Prostate gland (tissue), 2 donors: ENCODE measurements at regions not wholly inside any gene's neighbourhood (a gene's known extent, or its start where the extent isn't known, plus 50 kb on each side); places are given as distances from the start of the nearest gene placed in this dataset.

Experiments used
- POLR2A ChIP-seq: fragments of 450-650 bp; IDR thresholded peaks from one replicate; pipeline ENCODE4 v1.6.1; 2016; ENCODE audit warnings: antibody characterized with exemption, mild to moderate bottlenecking
- POLR2AphosphoS5 ChIP-seq: sonication (generic); formaldehyde crosslinking; IDR thresholded peaks from one replicate; pipeline ENCODE4 v1.6.1; 2017; ENCODE audit warnings: antibody characterized with exemption
- TF ChIP-seq, protein P1 (sequence below), 4 experiments: fragments of 200-600 bp in 2 of 4; fragments of 450-650 bp in 2 of 4; sonication (generic) in 2 of 4; IDR thresholded peaks; 1 replicate in 3 of 4; 2 replicates in 1 of 4; pipeline ENCODE4 v1.5.1; 2016 to 2019; ENCODE audit warnings: antibody characterized with exemption in 4 of 4, mild to moderate bottlenecking in 2 of 4, moderate library complexity in 2 of 4

DNA sequence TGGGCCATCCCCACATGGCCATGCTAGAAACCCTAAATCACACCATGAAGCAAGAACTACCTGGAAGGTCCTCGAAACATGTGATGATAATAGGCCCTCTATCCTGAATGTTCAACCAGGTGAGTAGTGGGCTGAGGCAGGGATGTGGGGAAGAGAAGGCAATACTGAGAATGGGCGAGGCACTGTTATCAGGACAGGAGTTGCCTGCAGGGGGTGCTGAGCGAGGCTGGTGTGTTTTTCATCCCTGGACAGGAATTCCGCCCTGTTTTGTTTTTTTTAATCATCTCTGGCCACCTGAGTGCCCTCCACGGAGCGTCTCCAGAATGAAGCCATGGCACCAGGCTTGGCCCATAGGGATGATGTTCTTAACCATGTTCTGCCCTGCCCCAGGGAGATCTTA lies 103.0 kb upstream of the SOX11 start:
- TF ChIP-seq, protein P1, sequence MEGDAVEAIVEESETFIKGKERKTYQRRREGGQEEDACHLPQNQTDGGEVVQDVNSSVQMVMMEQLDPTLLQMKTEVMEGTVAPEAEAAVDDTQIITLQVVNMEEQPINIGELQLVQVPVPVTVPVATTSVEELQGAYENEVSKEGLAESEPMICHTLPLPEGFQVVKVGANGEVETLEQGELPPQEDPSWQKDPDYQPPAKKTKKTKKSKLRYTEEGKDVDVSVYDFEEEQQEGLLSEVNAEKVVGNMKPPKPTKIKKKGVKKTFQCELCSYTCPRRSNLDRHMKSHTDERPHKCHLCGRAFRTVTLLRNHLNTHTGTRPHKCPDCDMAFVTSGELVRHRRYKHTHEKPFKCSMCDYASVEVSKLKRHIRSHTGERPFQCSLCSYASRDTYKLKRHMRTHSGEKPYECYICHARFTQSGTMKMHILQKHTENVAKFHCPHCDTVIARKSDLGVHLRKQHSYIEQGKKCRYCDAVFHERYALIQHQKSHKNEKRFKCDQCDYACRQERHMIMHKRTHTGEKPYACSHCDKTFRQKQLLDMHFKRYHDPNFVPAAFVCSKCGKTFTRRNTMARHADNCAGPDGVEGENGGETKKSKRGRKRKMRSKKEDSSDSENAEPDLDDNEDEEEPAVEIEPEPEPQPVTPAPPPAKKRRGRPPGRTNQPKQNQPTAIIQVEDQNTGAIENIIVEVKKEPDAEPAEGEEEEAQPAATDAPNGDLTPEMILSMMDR (IDR thresholded peaks at IDR 0.05), result no peak
- TF ChIP-seq POLR2A (no peak), POLR2AphosphoS5 (no peak)
